ENCODE measurements at regions not wholly inside any gene's neighbourhood (a gene's known extent, or its start where the extent isn't known, plus 50 kb on each side); places are given as distances from the start of the nearest gene placed in this dataset.

DNA sequence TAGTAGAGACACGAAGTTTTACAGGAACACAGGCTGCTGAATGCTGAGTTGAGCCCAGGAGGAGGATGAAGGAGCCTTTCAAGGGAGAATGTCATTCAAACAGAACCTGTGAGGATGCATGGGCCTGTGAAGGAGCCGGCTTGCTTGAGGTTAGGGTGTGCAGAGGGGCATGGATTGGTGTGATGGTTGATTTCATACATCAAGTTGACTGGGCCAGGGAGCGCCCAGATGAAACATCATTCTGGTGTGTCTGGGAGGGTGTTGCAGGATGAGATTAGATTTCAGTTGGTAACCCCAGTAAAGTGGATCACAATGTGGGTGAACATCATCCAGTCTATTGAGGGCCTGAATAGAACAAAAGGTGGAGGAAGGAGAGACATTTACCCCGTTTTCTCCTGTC is 243.6 kb downstream of the EDEM1 start:
- Histone ChIP-seq H3K27ac (no peak overlapping the region), H3K4me3 (no peak overlapping the region)
- no peak for TF ChIP-seq CTCF (IDR thresholded peaks at IDR 0.05)
- DNase-seq (ENCODE audit: low spot score), result no peak

DNA sequence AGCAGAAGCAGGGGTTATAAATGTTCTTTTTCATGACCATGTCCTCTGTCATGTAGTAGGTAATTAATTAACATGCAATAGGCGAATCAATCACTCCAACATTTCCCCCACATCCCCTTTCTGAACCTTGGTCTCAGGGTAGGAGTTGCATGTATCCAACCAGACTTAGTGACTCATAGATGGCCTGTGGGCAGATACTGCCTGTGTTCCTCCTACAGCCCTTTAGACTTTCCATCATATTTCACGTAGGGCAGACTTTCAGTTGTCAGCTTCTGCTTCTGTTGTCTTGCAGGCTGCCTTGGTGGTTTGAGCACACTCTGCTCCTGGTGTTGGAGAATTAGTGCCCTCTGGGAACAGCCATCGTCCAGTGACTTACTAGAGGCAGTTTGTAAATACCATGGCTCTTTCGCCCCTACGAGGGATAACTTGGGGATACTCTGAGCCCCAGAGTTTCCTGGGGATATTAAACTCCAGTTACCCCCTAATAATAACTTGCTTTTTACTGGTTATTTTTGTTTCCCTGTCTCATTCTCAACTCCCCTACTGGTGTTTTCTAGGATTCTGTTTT is 244.4 kb downstream of the EDEM1 start:
- no peak overlapping the region for H3K27ac ChIP-seq
- DNase-seq (ENCODE audit: low spot score), result no peak
- no peak for TF ChIP-seq CTCF (IDR thresholded peaks at IDR 0.05)
- no peak overlapping the region for H3K4me3 ChIP-seq

DNA sequence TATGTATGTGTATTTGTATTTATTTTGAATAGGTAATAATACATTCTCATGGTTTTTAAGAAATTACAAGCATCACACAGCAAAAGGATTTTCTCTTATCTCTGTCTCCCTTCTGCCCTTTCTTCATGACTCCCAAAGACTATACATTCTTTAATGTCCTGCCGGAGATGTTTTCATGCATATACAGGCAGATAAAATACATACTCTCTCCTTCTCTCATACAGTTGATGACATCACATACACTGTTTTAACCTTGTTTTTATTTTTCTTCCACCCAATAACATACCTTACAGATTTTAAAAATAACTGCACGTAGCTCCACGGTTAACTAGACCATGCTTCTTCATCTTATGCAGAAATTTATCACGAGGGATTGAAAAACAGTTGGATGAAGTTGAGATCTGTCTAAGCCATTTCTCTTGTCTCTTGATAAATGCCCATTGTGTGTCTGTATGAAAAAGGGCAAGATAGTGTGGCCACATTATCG is 249.8 kb downstream of the EDEM1 start:
- H3K27ac ChIP-seq, result no peak overlapping the region
- no peak for DNase-seq (ENCODE audit: low spot score)
- H3K4me3 ChIP-seq, result no peak overlapping the region
- no peak for TF ChIP-seq CTCF (IDR thresholded peaks at IDR 0.05)

DNA sequence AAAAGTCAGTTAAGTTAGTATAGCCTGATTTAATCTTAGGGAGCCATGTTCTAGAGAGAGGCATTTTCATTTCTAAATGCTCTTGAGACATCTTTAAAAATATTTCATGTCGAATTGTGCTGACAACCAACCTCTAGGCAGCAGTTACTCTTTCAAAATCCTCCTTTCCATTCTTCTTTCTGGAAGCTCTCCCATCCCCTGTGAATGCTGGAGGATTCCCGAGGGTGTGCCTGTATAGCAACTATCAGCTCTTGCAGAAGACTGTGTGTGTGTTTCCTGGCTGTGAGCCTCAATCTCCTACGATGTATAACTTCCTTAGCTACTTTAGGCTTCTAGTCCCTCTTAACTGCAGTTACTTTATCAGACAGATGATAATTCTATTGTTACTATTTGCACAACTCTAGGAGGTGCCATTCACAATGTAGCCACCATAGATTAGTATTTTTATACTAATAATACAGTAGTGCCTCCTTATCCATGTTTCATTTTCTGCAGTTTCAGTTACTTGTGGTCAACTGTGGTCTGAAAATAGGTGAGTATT is 250.3 kb downstream of the EDEM1 start:
- Histone ChIP-seq H3K27ac (no peak overlapping the region), H3K4me3 (no peak overlapping the region)
- DNase-seq (ENCODE audit: low spot score), result no peak
- TF ChIP-seq CTCF (IDR thresholded peaks at IDR 0.05), result no peak

GRCh38 chr3:5441401-5441800 is 253.9 kb downstream of the EDEM1 start:
- H3K4me3 ChIP-seq, result no peak overlapping the region
- TF ChIP-seq CTCF (IDR thresholded peaks at IDR 0.05), result no peak
- H3K27ac ChIP-seq, result no peak overlapping the region
- no peak for DNase-seq (ENCODE audit: low spot score)

DNA sequence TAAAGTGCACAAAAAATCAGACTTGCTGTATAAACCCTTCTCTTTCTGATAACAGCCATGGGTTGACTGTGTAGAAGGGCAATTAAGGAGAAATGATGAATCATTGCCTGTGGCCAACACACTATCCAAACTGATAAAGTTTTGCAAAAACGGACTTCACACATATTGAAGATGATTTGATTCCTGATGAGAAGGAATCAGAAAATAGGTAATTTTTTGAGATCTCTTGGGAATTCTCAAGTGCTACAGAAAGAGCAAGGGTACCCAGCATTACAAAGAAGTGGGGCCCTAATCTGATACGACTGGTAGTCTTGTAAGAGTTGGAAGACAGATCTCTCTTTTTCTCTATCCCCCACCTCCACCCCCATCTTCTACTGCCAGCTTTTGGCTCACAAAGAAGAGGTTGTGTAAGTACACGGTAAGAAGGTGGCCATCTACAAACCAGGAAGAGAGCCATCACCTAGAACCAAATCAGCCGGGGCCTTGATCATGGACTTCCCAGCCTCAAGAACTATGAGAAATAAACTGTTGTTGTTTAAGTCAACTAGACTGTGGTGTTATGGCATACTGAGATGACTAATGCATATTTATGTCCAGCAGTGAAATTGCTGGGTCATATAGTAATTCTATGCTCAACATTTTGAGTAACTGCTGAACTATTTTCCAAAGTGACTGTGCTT is 254.7 kb downstream of the EDEM1 start:
- Histone ChIP-seq H3K4me3 (no peak overlapping the region), H3K27ac (no peak overlapping the region)
- no peak for DNase-seq (ENCODE audit: low spot score)
- TF ChIP-seq CTCF (IDR thresholded peaks at IDR 0.05), result no peak

DNA sequence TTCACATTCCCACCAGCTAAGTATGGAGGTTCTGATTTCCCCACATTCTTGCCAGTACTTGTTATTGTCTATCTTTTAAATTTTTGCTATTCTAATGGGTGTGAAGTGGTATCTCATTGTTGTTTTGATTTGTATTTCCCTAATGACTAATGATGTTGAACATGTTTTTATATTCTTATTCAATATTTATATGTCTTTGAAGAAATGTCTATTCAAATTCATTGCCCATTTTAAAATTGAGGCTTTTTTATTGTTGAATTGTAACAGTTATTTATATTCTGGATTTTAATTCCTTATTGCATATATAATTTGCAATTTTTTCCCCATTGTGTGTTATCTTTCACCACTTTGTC is 255.3 kb downstream of the EDEM1 start:
- no peak for TF ChIP-seq CTCF (IDR thresholded peaks at IDR 0.05)
- no peak for DNase-seq (ENCODE audit: low spot score)
- H3K27ac ChIP-seq, result no peak overlapping the region
- no peak overlapping the region for H3K4me3 ChIP-seq

All from coronary artery (tissue), 2 donors.